GM12892 (cell line): ENCODE measurements at regions not wholly inside any gene's neighbourhood (a gene's known extent, or its start where the extent isn't known, plus 50 kb on each side); places are given as distances from the start of the nearest gene placed in this dataset.

Source experiments
- DNase-seq: peaks from one replicate; pipeline ENCODE4 v3.0.0; 2011; ENCODE audit not compliant: insufficient read length
- FAIRE-seq: peaks from 2 replicates; lab custom pipeline; 2011; peaks lifted over from hg19 to GRCh38; lab: Jason Lieb, UNC
- POLR2A ChIP-seq: IDR thresholded peaks from 2 replicates; pipeline ENCODE4 v1.6.1; 2011; ENCODE audit warnings: low read depth, low read length, control low read depth
- POLR2AphosphoS5 ChIP-seq: IDR thresholded peaks from 2 replicates; pipeline ENCODE4 v1.6.1; 2011; ENCODE audit warnings: low read depth, low read length, control low read depth
- TAF1 ChIP-seq: IDR thresholded peaks from 2 replicates; pipeline ENCODE4 v1.6.1; 2011; ENCODE audit warnings: low read depth, mild to moderate bottlenecking, control low read depth, low read length, borderline replicate concordance

GRCh38 chr10:91163269-91163868 lies 57.1 kb upstream of the PCGF5 start:
- FAIRE-seq (peak; percentile 85), DNase-seq (no peak)
- TF ChIP-seq TAF1 = no peak
- peak; percentile 75 for TF ChIP-seq POLR2A
- peak; percentile 75 for TF ChIP-seq POLR2AphosphoS5

- DNase-seq (peak; percentile 21), FAIRE-seq (no peak)
- TF ChIP-seq POLR2A = no peak
- no peak for TF ChIP-seq POLR2AphosphoS5
- TF ChIP-seq TAF1 = no peak
Observed at GRCh38 chr10:91163869-91164474, 56.5 kb upstream of the PCGF5 start.

GRCh38 chr10:91164520-91165065 lies 55.9 kb upstream of the PCGF5 start:
- DNase-seq (no peak), FAIRE-seq (peak; percentile 68)
- TF ChIP-seq POLR2A (no peak), TAF1 (no peak), POLR2AphosphoS5 (no peak)

GRCh38 chr10:91167406-91167805 lies 53.1 kb upstream of the PCGF5 start:
- no peak for TF ChIP-seq TAF1
- TF ChIP-seq POLR2AphosphoS5 = no peak
- TF ChIP-seq POLR2A = no peak
- FAIRE-seq = no peak
- DNase-seq = no peak

GRCh38 chr10:91170418-91170817 lies 50.0 kb upstream of the PCGF5 start:
- DNase-seq (no peak), FAIRE-seq (no peak)
- TF ChIP-seq TAF1 (no peak), POLR2A (no peak), POLR2AphosphoS5 (no peak)
